ENCODE measurements at regions not wholly inside any gene's neighbourhood (a gene's known extent, or its start where the extent isn't known, plus 50 kb on each side); places are given as distances from the start of the nearest gene placed in this dataset.
"Not testable (repeated sequence)": the region's sequence is repeated elsewhere in the genome, so short reads cannot be mapped to it uniquely, and the experiment has no call there.

- TF ChIP-seq ZFP30 (CRISPR knock-in tag; IDR thresholded peaks at IDR 0.05); ISL1 (CRISPR knock-in tag; IDR thresholded peaks at IDR 0.05); PATZ1 (CRISPR knock-in tag; IDR thresholded peaks at IDR 0.05; ENCODE audit: borderline replicate concordance); ZNF565 (CRISPR knock-in tag; conservative IDR thresholded peaks at IDR 0.05; ENCODE audit: low read depth); ZFP3 (CRISPR knock-in tag; IDR thresholded peaks at IDR 0.05); ZNF70 (CRISPR knock-in tag; IDR thresholded peaks at IDR 0.05); SNAI2 (CRISPR knock-in tag; IDR thresholded peaks at IDR 0.05); TCF4 (CRISPR knock-in tag; IDR thresholded peaks at IDR 0.05; ENCODE audit: borderline replicate concordance): not testable (repeated sequence)
- TF ChIP-seq, protein P1, sequence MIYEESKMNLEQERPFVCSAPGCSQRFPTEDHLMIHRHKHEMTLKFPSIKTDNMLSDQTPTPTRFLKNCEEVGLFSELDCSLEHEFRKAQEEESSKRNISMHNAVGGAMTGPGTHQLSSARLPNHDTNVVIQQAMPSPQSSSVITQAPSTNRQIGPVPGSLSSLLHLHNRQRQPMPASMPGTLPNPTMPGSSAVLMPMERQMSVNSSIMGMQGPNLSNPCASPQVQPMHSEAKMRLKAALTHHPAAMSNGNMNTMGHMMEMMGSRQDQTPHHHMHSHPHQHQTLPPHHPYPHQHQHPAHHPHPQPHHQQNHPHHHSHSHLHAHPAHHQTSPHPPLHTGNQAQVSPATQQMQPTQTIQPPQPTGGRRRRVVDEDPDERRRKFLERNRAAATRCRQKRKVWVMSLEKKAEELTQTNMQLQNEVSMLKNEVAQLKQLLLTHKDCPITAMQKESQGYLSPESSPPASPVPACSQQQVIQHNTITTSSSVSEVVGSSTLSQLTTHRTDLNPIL (CRISPR knock-in tag; IDR thresholded peaks at IDR 0.05; ENCODE audit: low read depth): not testable (repeated sequence)
These were observed 79.0 kb upstream of the TBX5 start for GRCh38 chr12:114484822-114485459.

Measured in SK-N-SH treated with all-trans-retinoic acid at 6 μM for 48 hours (cell line).